HG03460 (cell line): ENCODE measurements at regions not wholly inside any gene's neighbourhood (a gene's known extent, or its start where the extent isn't known, plus 50 kb on each side); places are given as distances from the start of the nearest gene placed in this dataset.
"Not testable (repeated sequence)": the region's sequence is repeated elsewhere in the genome, so short reads cannot be mapped to it uniquely, and the experiment has no call there.

Source experiments
- ATAC-seq: cut with Tn5 transposase; IDR thresholded peaks from one replicate; pipeline ENCODE4 v1.9.1; 2021; ENCODE audit not compliant: unreplicated experiment

DNA sequence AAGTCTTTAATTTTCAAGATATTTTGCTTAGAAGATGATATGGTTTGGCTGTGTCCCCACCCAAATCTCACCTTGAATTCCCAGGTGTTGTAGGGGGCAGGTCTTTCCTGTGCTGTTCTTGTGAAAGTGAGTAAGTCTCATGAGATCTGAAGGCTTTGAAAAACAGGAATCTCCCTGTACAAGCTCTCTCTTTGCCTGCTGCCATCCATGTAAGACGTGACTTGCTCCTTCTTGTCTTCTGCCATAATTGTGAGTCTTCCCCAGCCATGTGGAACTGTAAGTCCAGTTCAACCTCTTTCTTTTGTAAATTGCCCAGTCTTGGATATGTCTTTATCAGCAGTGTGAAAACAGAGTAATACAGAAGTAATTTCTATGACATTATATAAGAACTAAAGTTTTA is 1255.2 kb upstream of the LRRTM3 start:
- ATAC-seq, result not testable (repeated sequence)

DNA sequence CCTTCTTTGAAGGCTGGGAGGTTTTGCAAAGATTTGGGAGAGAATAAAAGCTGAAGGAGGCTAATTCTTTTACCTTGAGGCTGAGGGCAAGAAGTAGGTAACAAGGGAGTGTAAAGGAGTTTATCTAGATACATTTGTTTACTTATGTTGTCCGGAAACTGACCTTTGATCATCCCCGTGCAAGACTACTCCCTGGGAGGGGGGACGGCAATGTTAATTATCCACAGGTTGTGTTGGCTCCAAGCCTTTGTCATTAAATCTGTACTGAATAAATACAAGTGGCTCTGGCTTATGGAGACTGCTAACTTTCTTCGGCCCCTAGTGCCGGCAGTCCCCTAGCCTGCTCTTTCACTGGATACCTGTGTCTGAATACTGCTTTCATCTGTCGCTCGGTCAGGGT is 1250.6 kb upstream of the LRRTM3 start:
- no peak for ATAC-seq

DNA sequence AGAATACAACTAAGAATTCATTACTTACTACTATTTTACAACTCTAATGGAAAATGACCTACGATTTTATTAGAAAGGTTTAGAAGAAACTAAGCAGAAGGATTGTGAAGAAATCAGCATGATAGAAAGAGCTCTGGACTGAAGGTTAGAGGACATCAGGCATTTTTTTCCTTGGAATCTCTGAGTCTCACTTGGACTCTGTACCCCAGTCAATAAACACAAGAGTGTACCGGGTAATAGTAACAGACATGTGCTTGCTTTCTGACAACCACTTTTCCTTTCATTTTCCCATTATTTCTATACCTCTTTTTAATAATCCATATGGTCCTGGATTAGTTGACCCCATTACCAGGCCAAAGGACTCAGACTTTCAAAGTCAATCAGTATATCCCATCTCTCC is 1240.9 kb upstream of the LRRTM3 start:
- no peak for ATAC-seq

DNA sequence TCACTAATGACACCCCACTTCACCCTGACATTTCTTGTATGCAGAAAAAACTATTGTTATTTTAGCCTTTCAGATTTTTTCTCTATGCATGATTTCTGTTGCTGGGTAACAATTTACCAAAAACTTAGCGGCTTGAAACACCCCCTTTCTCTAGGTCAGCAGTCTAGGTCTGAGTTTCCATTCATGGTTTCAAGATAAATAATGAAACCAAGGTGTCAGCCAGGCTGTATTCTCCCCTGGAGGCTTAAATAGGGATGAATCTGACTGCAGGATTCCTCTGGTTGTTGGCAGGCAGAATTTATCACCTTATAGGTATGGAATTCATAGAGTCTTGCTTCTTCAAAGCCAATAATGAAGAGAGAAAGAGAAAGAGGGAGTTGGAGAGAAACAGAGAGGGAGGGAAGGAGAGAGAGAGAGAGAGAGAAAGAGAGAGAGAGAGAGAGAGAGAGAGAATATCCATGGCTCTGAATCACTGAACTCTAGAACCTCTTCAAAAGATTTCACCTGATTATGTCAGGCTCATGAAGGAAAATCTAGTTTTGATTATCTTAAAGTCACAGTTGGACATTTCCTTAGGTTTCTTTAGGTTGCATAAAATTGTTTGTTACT is 1224.6 kb upstream of the LRRTM3 start:
- no peak for ATAC-seq

DNA sequence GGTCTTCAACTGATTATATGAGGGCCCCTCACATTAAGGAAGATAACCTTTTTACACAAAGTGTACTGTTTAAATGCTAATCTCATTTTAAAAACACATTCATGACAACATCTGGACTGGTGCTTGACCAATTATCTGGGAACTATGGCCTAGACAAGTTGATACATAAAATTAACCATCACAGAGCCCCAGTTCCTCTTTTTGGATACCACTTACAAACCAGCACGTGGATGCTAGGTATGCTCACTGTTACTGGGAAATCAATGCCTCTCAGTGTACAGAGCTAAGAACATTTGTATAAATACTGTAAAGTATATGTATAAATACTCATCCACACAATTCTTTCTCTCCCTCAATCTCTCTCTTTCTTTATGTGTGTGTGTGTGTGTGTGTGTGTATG is 1217.8 kb upstream of the LRRTM3 start:
- ATAC-seq, result no peak

DNA sequence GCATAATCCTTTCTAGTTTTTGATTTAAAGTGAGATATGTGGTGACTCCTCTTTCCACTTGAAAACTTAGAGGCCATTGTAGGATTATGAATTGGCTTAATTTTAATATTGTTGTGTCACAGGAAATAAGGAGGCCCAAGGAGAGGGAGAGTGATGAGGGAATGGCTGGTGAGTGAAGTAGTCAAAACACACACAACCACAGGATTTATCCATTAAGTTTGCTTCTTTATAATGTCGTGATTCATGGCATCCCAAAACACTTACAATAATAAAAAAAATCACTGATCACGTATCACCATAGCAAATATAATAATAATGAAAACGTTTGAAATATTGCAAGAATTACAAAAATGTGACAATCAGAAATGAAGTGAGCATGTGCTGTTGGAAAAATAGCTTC is 1215.5 kb upstream of the LRRTM3 start:
- no peak for ATAC-seq

DNA sequence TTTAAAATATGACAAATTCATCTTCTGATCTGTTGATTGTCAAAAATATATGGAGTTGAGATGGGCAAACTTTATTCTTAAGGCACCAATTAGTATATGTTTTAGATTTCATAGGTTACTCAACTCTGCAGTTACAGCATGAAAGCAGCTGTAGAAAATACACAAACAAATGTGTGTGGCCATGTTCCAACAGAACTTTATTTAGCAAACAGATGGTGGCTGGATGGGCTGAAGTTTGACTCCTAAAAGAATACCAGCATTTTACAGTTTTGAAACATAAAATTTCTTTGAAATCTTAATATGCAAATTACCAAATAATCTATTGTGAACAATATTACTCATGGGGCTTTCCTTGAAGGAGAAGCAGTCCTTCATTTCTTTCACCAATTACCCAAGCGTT is 1206.0 kb upstream of the LRRTM3 start:
- ATAC-seq, result no peak

DNA sequence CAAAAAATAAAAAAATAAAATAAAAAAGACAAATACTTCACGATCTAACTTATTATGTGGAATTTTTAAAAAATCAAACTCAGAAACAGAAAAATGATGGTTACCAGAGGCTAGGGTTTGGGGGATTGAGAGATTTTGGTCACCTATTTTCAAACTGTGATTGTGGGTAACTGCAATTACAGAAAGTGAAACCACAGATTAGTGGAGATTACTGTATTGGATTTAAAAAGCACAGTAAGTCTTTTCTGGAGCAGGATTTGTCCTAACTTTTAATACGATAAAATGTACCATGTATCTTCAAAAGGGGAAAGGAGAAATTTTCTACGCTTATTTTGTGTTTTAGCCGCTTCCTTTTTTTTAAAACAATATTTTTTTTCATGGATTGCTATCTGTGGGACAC is 1204.9 kb upstream of the LRRTM3 start:
- no peak for ATAC-seq

DNA sequence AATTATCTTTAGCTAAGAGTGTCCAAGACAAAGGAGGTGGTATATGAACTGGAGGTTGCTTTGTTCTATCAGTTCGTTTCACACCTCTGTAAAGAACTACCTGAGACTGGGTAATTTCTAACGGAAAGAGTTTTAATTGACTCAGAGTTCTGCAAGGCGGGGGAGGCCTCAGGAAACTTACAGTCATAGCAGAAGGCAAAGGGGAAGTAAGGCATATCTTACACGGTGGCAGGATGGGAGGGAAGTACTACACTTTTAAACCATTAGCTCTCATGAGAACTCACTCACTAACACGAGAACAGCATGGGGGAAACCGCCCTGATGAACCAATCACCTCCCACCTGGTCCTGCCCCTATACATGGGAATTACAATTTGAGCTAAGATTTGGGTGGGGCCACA is 1202.3 kb upstream of the LRRTM3 start:
- ATAC-seq, result no peak

DNA sequence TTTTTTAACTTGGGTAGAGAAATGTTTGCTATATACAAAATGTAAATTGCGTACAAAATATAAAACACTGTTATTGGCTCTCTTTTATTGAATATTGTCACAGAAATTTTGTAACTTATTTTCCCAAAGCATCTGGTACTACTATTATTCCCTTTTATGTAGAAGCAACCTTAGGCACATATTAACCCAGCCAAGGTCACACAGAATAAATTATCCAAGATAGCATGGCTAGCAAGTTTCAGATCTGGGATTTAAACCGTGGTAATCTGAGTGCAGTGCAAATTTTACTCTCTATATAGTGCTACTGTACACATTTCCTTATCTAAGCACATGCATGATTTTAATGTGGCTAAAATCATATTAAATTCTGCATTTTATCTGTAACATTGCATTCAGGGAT is 1190.5 kb upstream of the LRRTM3 start:
- ATAC-seq, result no peak

DNA sequence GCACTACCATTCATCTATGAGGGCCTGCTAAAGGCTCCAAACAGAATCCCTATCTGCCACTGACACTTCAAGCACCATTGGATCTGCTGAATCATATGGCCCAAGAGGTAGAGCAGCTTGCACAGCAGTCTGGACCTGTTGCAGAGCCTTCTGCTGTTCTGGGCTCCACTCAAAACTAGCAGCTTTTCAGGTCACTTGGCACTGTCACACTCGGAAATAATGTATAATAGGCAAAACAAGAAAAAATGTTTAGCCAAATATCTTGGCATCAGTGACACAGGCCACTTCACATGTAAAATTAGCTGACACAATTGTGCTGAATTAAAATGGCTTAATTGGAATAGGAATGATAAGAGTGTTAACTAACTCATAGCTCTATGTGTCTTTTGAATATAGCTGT is 1182.9 kb upstream of the LRRTM3 start:
- no peak for ATAC-seq

DNA sequence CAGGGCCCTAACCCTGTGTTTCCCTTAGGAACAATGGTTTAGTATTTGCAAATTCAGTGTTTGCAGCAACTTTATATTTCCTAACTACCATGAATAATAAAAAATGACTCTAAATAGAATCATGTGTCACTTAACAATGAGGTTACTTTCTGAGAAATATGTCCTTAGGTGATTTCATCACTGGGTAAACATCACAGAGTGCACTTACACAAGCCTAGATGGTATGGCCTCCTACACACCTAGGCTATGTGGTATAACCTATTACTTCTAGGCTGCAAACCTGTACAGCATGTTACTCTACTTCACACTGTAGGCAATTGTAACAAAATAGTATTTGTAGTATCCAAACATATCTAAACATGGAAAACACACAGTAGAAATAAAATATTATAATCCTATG is 1174.6 kb upstream of the LRRTM3 start:
- no peak for ATAC-seq

DNA sequence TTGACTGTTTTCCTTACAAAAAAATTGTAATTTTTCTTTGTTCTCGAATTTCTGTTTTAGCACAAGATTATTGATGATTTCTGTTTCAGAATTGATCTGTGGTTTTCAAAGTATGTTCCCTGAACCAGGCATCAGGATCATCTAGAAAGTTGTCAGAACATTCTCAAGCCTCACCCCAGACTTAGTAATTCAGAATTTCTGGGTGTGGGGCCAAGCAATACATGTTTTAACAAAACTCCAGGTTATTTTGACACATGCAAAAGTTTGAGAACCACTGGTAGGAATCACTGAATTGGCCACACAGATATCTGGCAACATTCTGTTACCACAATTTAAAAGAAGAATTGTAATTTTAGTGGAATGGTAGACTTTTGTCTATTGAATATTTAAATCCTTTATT is 1173.9 kb upstream of the LRRTM3 start:
- no peak for ATAC-seq

DNA sequence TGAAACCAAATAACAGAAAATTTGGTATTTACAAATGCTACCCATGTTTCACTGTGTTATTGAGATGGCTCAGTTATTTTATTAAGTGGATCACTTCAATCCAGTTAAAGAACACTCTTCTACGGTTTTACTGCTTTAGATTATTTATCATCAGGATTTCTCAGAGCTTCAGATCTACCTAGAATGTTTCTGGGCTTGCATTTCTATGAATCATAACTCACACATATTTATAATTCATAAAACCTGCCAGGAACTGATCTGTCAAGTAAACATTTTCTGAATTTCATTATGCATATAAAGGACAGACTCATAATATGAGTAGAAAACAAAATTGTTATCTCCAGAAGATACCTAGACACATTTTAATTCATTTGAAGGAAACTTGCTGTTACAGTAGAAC is 1172.3 kb upstream of the LRRTM3 start:
- ATAC-seq, result no peak

DNA sequence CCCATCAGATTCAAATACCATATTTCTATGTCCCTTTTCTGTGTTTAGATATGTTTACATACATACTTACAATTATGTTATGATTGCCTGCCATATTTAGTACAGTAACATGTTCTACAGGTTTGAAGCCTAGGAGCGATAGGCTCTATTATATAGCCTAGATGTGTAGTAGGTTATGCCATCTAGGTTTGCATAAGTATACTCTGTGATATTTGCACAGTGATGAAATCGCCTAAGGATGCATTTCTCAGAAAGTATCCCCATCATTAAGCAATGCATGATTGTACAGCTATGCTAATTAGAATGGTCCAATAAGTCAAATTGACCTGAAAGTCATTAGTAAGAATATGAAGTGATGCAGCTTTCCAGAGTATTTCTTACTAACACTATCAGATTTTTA is 1171.7 kb upstream of the LRRTM3 start:
- ATAC-seq, result no peak

DNA sequence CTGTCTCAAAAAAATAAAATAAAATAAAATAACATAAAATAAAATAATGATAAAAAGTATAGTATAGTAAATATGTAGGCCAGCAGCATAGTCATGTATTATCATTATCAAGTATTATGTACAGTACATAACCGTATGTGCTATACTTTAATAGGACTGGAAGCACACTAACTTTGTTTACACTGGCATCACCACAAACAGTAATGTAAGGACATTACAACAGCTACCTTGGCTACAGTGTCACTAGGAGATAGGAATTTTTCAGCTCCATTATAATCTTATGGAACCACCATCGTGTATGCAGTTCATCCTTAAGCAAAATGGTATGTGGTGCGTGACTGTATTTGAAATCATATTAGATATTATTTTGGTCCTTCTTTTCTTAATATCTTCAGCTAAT is 1163.5 kb upstream of the LRRTM3 start:
- ATAC-seq, result no peak

DNA sequence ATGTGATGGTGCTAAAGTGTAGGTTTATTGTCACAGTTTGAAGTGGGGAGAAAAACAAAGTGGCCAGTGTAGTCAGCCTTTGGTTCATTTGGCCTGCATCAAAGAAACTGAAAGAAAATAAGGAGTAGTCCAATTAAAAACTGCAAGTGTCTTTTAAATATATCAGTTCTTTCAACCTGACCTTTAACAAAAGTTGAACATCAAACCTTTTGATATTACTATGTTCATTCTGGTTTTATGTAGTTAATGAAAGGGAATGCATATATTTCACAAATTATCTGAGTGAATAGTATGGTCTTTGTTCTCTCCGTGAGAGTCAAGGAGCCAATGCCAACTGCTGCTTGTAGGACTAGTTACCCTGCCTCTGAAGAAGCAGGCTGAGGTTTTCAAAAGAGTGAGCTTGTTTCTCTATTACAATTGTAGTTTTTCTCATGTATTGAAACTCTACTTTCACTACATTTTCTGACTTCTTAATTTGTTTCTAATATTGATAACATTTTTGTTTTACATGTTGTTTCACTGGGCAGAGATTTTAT is 1160.8 kb upstream of the LRRTM3 start:
- no peak for ATAC-seq

DNA sequence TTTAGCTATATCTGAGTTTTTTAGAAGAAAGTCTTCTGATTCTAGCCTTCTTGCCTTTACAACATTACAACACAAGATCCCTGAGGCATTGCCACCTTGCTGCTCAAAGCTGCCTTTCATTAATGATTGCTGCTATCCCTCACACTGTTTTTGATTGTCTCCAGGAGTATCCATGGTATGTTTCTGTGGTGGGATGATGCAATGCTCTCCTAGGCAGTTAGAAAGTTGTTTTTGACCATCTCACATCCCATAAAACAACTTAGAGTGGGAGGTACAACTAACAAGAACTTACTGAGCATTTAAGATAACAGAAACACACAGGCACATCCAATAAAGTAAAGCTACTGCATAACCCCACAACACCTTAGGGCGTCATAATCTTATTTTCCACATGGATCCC is 1156.0 kb upstream of the LRRTM3 start:
- no peak for ATAC-seq

DNA sequence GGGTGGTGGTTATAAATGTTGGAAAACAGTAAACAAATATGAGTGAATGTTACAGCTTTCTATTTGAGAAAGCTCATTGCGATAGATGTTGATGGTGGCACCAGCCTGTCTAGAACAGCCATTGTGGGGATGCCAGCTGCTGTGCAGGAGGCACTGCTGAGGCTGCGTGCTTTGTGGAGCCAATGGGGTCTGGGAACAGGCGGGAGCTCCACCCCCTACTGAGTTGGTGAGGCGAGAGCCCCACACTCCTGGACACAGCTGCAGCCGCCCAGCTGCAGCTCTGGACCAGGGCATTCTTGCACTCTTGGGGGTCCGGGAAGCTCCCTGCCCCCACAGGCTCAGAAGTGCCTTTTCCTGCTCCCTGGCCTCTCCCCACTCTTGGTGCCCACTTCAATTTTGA is 1147.1 kb upstream of the LRRTM3 start:
- ATAC-seq, result no peak

DNA sequence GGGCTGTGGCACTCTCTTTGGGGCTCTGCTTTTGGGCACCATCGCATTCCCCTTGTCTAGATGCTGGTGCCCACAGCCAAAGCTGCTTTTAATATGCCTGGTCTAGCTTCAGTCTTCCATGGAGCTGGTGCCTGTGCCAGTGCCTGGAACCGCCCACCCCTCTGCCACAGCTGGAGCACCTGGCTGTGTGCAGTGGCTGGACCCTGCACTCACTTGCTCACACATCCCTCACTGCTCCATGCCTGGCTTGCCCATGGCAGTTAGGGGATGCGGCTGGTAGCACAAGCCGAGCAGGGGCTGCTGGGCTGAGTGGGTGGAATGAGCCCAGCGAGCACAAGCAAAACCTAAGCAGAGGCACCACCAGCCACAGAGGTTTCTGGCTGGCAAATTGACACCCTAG is 1145.9 kb upstream of the LRRTM3 start:
- ATAC-seq, result no peak

DNA sequence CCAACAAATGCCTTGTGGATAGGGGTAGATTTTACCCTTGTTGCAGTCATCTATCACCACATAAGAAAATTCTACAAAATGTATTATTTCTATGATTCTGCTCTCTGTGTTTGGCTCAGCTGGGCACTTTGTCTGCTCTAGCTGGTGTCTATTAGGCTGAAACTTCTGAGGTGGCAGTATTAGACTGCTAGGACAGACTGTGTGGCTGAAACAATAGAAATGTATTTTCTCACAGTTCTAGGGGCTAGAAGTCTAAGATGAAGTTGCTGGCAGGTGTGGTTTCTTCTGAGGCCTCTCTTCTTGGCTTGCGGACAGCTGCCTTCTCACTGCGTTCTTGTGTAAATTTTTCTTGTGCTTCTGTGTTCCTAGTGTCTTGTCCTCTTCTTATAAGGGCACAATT is 1139.6 kb upstream of the LRRTM3 start:
- ATAC-seq, result no peak

DNA sequence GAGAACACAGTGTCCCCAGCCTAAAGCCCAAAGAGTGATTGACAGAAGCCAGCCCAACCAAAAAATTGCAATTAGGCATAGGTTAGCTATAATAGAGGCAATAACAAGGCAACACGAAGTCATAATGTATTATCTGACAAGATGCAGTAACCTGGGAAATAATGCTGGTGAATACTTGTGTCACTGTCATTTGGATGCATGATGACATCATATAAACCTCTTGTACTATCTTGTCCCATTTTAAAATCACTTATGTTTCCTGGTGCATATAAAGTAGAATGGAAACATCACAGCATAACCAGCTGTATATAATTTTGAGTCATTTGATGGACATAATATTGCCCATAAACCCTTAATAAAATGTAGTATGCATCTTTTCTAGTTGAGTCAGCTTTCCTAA is 1138.3 kb upstream of the LRRTM3 start:
- no peak for ATAC-seq

DNA sequence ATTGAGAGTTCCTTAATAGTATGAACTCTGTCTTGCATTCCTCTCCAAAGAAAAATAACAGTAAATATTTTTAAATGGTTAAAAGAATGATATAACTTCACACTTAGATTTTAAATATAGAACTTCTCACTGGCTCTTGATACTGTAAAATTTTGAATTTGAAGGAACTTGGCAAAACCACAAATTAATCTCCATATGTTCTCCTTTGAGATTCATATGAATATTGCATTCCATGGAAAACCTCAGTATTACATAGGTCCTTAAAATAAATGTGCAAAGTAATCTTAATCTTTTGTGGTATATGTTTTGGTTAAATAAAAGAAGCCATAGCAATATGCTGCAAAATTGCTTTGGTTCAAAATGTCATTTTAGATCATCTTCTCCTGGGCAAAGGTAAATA is 1137.6 kb upstream of the LRRTM3 start:
- ATAC-seq, result no peak

DNA sequence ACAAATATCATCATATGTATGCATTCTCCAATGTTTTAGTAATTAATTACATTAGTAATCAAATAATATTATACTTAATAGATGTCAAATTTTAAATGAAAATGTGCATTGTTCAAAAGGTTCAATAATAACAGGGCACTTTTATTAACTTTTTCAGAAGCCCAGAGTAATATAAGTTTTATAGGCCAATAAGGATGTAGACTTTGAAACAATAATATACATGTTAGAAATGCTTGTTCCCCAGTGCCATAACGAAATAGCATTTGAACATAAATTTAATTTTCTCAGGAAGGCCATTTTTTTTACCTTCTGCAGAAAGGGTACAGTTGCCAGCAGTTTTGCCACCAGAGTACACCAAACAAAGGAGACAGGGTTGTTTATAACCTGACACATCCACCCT is 1133.9 kb upstream of the LRRTM3 start:
- no peak for ATAC-seq
